ENCODE measurements at regions not wholly inside any gene's neighbourhood (a gene's known extent, or its start where the extent isn't known, plus 50 kb on each side); places are given as distances from the start of the nearest gene placed in this dataset.

- no peaks in the 10 kb centered on the region for H4K20me1 ChIP-seq (ENCODE audit: insufficient read depth)
- no peaks in the 10 kb centered on the region for H3K4me1 ChIP-seq (replicated peaks; ENCODE audit: insufficient read depth)
- DNase-seq, result no peak
- CTCF ChIA-PET, result interaction anchor here (0.7 kb wide), 1 partner anchor 9 kb away, joined by 5 read pairs; no protein-coding TSS in a partner anchor
- no peak overlapping the region for H2AFZ ChIP-seq
- no peaks in the 10 kb centered on the region for H3K36me3 ChIP-seq (ENCODE audit: low read depth)
- H3K79me2 ChIP-seq (ENCODE audit: low read depth), result no peaks in the 10 kb centered on the region
- TF ChIP-seq CTCF (conservative IDR thresholded peaks at IDR 0.05), result no peak
- no peaks in the 10 kb centered on the region for H3K9me2 ChIP-seq (ENCODE audit: insufficient read depth)
- no peak overlapping the region for H3K27ac ChIP-seq
- no TSS peak for BruUV-seq (replicated peaks)
- no peak overlapping the region for H3K4me3 ChIP-seq
- POLR2A ChIA-PET (ENCODE audit: unreplicated experiment), result no interaction called here
- H3K27me3 ChIP-seq (ENCODE audit: insufficient read depth, low read depth), result peaks cover 36% of the 10 kb centered on the region
- no peaks in the 10 kb centered on the region for H3K9me3 ChIP-seq (ENCODE audit: insufficient read depth, low read depth)
- H3K4me2 ChIP-seq, result no peak overlapping the region
- no peaks in the 10 kb centered on the region for H3F3A ChIP-seq (ENCODE audit: insufficient read depth, low read depth)
- intact Hi-C loops (cut with micrococcal nuclease; ENCODE audit: unreplicated experiment), result no loop called here
Measured at GRCh38 chr6:40854592-40854991, 184.4 kb downstream of the UNC5CL start.

GRCh38 chr6:40852779-40853373 is 186.1 kb downstream of the UNC5CL start:
- H3K27me3 ChIP-seq (ENCODE audit: insufficient read depth, low read depth), result peaks cover 25% of the 10 kb centered on the region
- no peak overlapping the region for H3K4me3 ChIP-seq
- no peaks in the 10 kb centered on the region for H3K9me2 ChIP-seq (ENCODE audit: insufficient read depth)
- H3K36me3 ChIP-seq (ENCODE audit: low read depth), result no peaks in the 10 kb centered on the region
- no peak for DNase-seq
- POLR2A ChIA-PET (ENCODE audit: unreplicated experiment), result no interaction called here
- H3K4me1 ChIP-seq (replicated peaks; ENCODE audit: insufficient read depth), result no peaks in the 10 kb centered on the region
- H3K9me3 ChIP-seq (ENCODE audit: insufficient read depth, low read depth), result no peaks in the 10 kb centered on the region
- intact Hi-C loops (cut with micrococcal nuclease; ENCODE audit: unreplicated experiment), result no loop called here
- H3F3A ChIP-seq (ENCODE audit: insufficient read depth, low read depth), result no peaks in the 10 kb centered on the region
- TF ChIP-seq EZH2 (IDR thresholded peaks at IDR 0.05; ENCODE audit: low read depth) (no peak), CTCF (conservative IDR thresholded peaks at IDR 0.05) (peak; percentile 67)
- no peak overlapping the region for H3K4me2 ChIP-seq
- H4K20me1 ChIP-seq (ENCODE audit: insufficient read depth), result no peaks in the 10 kb centered on the region
- BruUV-seq (replicated peaks), result no TSS peak
- no peak overlapping the region for H3K27ac ChIP-seq
- H2AFZ ChIP-seq, result no peak overlapping the region
- CTCF ChIA-PET, result no interaction called here
- H3K79me2 ChIP-seq (ENCODE audit: low read depth), result no peaks in the 10 kb centered on the region

GRCh38 chr6:40849546-40849945 is 189.5 kb downstream of the UNC5CL start:
- POLR2A ChIA-PET (ENCODE audit: unreplicated experiment), result no interaction called here

More at GRCh38 chr6:40849546-40849945, 189.5 kb downstream of the UNC5CL start:
- no peak overlapping the region for H3K4me3 ChIP-seq
- no peaks in the 10 kb centered on the region for H3K79me2 ChIP-seq (ENCODE audit: low read depth)
- TF ChIP-seq CTCF (conservative IDR thresholded peaks at IDR 0.05) (no peak), EZH2 (IDR thresholded peaks at IDR 0.05; ENCODE audit: low read depth) (no peak)
- no peaks in the 10 kb centered on the region for H4K20me1 ChIP-seq (ENCODE audit: insufficient read depth)
- no peaks in the 10 kb centered on the region for H3K9me2 ChIP-seq (ENCODE audit: insufficient read depth)
- no peaks in the 10 kb centered on the region for H3K36me3 ChIP-seq (ENCODE audit: low read depth)
- no peak overlapping the region for H3K4me2 ChIP-seq
- H3K4me1 ChIP-seq (replicated peaks; ENCODE audit: insufficient read depth), result no peaks in the 10 kb centered on the region
- H3F3A ChIP-seq (ENCODE audit: insufficient read depth, low read depth), result no peaks in the 10 kb centered on the region
- H2AFZ ChIP-seq, result no peak overlapping the region
- 0 out of 2 replicates have a peak, but pooled peaks cover 2% of the 10 kb centered on the region for H3K27me3 ChIP-seq (ENCODE audit: insufficient read depth, low read depth)
- no TSS peak for BruUV-seq (replicated peaks)
- H3K27ac ChIP-seq, result no peak overlapping the region
- CTCF ChIA-PET, result no interaction called here
- intact Hi-C loops (cut with micrococcal nuclease; ENCODE audit: unreplicated experiment), result no loop called here
- no peak for DNase-seq
- H3K9me3 ChIP-seq (ENCODE audit: insufficient read depth, low read depth), result no peaks in the 10 kb centered on the region

All from PC-9 (cell line).